GM18502 (cell line): ENCODE measurements at regions not wholly inside any gene's neighbourhood (a gene's known extent, or its start where the extent isn't known, plus 50 kb on each side); places are given as distances from the start of the nearest gene placed in this dataset.
"Not testable (repeated sequence)": the region's sequence is repeated elsewhere in the genome, so short reads cannot be mapped to it uniquely, and the experiment has no call there.

ENCODE experiments used
- ATAC-seq: cut with Tn5 transposase; IDR thresholded peaks from one replicate; pipeline ENCODE4 v1.9.1; 2021; ENCODE audit warnings: mild to moderate bottlenecking; ENCODE audit not compliant: unreplicated experiment, poor library complexity

- ATAC-seq, result no peak
These were observed 122.0 kb downstream of the SPP2 start for GRCh38 chr2:234172532-234172931.

- no peak for ATAC-seq
These were observed 121.6 kb downstream of the SPP2 start for GRCh38 chr2:234172066-234172465.

- no peak for ATAC-seq
These were observed 121.2 kb downstream of the SPP2 start for GRCh38 chr2:234171666-234172065.

- no peak for ATAC-seq
These were observed 119.2 kb downstream of the SPP2 start for GRCh38 chr2:234169674-234170073.

GRCh38 chr2:234168605-234169570 lies 118.4 kb downstream of the SPP2 start:
- ATAC-seq, result not testable (repeated sequence)

GRCh38 chr2:234166531-234166930 lies 116.0 kb downstream of the SPP2 start:
- ATAC-seq, result no peak

- no peak for ATAC-seq
These were observed 114.9 kb downstream of the SPP2 start for GRCh38 chr2:234165421-234165820.

- ATAC-seq, result no peak
These were observed 114.3 kb downstream of the SPP2 start for GRCh38 chr2:234164493-234165413.

- ATAC-seq, result no peak
These were observed 113.1 kb downstream of the SPP2 start for GRCh38 chr2:234163510-234164045.

- ATAC-seq, result no peak
These were observed 112.4 kb downstream of the SPP2 start for GRCh38 chr2:234162861-234163260.

GRCh38 chr2:234161932-234162331 lies 111.4 kb downstream of the SPP2 start:
- no peak for ATAC-seq

GRCh38 chr2:234158812-234159211 lies 108.3 kb downstream of the SPP2 start:
- ATAC-seq, result no peak

GRCh38 chr2:234157817-234158588 lies 107.5 kb downstream of the SPP2 start:
- ATAC-seq, result no peak

GRCh38 chr2:234156326-234156725 lies 105.8 kb downstream of the SPP2 start:
- ATAC-seq, result no peak

- ATAC-seq, result not testable (repeated sequence)
These were observed 102.3 kb downstream of the SPP2 start for GRCh38 chr2:234152835-234153234.

GRCh38 chr2:234147335-234147861 lies 96.9 kb downstream of the SPP2 start:
- ATAC-seq, result no peak

- no peak for ATAC-seq
These were observed 95.8 kb downstream of the SPP2 start for GRCh38 chr2:234146087-234146826.

GRCh38 chr2:234145511-234145910 lies 95.0 kb downstream of the SPP2 start:
- ATAC-seq, result no peak

- ATAC-seq, result no peak
These were observed 94.6 kb downstream of the SPP2 start for GRCh38 chr2:234145057-234145456.
